ENCODE measurements at regions not wholly inside any gene's neighbourhood (a gene's known extent, or its start where the extent isn't known, plus 50 kb on each side); places are given as distances from the start of the nearest gene placed in this dataset.

- Histone ChIP-seq H3K27me3 (no peaks in the 10 kb centered on the region), H3K4me1 (no peaks in the 10 kb centered on the region), H3K27ac (no peak overlapping the region), H3K9me3 (no peaks in the 10 kb centered on the region), H3K36me3 (ENCODE audit: low read depth, missing control alignments) (no peaks in the 10 kb centered on the region), H3K4me3 (no peak overlapping the region)
- WGBS, 2 donors, result 89% methylated on average over 4 of the region's 4 CpGs
- DNase-seq, result no peak
- intact Hi-C loops (cut with DNase I; ENCODE audit: low total_unique reads), result no loop called here
- TF ChIP-seq, protein P1, sequence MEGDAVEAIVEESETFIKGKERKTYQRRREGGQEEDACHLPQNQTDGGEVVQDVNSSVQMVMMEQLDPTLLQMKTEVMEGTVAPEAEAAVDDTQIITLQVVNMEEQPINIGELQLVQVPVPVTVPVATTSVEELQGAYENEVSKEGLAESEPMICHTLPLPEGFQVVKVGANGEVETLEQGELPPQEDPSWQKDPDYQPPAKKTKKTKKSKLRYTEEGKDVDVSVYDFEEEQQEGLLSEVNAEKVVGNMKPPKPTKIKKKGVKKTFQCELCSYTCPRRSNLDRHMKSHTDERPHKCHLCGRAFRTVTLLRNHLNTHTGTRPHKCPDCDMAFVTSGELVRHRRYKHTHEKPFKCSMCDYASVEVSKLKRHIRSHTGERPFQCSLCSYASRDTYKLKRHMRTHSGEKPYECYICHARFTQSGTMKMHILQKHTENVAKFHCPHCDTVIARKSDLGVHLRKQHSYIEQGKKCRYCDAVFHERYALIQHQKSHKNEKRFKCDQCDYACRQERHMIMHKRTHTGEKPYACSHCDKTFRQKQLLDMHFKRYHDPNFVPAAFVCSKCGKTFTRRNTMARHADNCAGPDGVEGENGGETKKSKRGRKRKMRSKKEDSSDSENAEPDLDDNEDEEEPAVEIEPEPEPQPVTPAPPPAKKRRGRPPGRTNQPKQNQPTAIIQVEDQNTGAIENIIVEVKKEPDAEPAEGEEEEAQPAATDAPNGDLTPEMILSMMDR (IDR thresholded peaks at IDR 0.05), result no peak
- TF ChIP-seq POLR2A (IDR thresholded peaks at IDR 0.05), result no peak
Measured at GRCh38 chr6:15042938-15043337, 202.9 kb upstream of the JARID2 start.

- TF ChIP-seq, protein P1 (IDR thresholded peaks at IDR 0.05), result no peak
- TF ChIP-seq POLR2A (IDR thresholded peaks at IDR 0.05), result no peak
- H3K27me3 ChIP-seq, result no peaks in the 10 kb centered on the region
- intact Hi-C loops (cut with DNase I; ENCODE audit: low total_unique reads), result no loop called here
- H3K36me3 ChIP-seq (ENCODE audit: low read depth, missing control alignments), result no peaks in the 10 kb centered on the region
- DNase-seq, result no peak
- H3K9me3 ChIP-seq, result no peaks in the 10 kb centered on the region
- H3K27ac ChIP-seq, result no peak overlapping the region
- H3K4me3 ChIP-seq, result no peak overlapping the region
- H3K4me1 ChIP-seq, result no peaks in the 10 kb centered on the region
- 85 to 89% methylated on average over 4 of the region's 4 CpGs for WGBS, 2 donors
Measured at GRCh38 chr6:15044146-15044882, 201.6 kb upstream of the JARID2 start.

- H3K4me1 ChIP-seq, result no peaks in the 10 kb centered on the region
- TF ChIP-seq, protein P1 (IDR thresholded peaks at IDR 0.05), result no peak
- no peak for TF ChIP-seq POLR2A (IDR thresholded peaks at IDR 0.05)
- no peaks in the 10 kb centered on the region for H3K36me3 ChIP-seq (ENCODE audit: low read depth, missing control alignments)
- WGBS, 2 donors, result 63 to 90% methylated on average over 2 of the region's 2 CpGs
- no peaks in the 10 kb centered on the region for H3K27me3 ChIP-seq
- no peak overlapping the region for H3K27ac ChIP-seq
- no peaks in the 10 kb centered on the region for H3K9me3 ChIP-seq
- no peak overlapping the region for H3K4me3 ChIP-seq
- intact Hi-C loops (cut with DNase I; ENCODE audit: low total_unique reads), result no loop called here
- no peak for DNase-seq
Measured at GRCh38 chr6:15044948-15045347, 200.9 kb upstream of the JARID2 start.

GRCh38 chr6:15046751-15047150 lies 199.1 kb upstream of the JARID2 start:
- H3K36me3 ChIP-seq (ENCODE audit: low read depth, missing control alignments), result no peaks in the 10 kb centered on the region
- H3K27me3 ChIP-seq, result no peaks in the 10 kb centered on the region
- no peak overlapping the region for H3K4me3 ChIP-seq
- no peak overlapping the region for H3K27ac ChIP-seq
- no peaks in the 10 kb centered on the region for H3K4me1 ChIP-seq
- no peaks in the 10 kb centered on the region for H3K9me3 ChIP-seq
- WGBS, 2 donors, result 79 to 80% methylated on average over 4 of the region's 4 CpGs
- no peak for TF ChIP-seq POLR2A (IDR thresholded peaks at IDR 0.05)
- TF ChIP-seq, protein P1 (IDR thresholded peaks at IDR 0.05), result no peak
- DNase-seq, result no peak
- intact Hi-C loops (cut with DNase I; ENCODE audit: low total_unique reads), result no loop called here

DNA sequence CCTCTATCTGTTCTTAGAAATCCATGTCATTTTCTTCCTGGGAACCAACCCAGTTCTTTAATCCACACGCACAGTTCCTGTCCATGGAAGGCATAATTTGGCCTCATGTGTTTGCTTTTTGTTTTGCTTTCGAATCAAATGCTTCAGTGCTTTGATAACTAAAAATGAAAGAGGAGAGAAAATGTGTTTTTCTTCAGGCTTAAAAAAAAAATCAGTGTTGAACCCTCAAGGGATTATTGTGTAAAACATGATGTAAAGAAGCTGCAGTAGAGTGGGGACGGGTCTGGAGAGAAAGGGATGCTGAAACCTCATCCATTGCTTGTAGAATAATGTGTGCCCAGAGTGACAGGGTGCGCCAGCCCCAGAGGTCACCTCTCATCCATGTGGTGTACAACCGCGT lies 197.5 kb upstream of the JARID2 start:
- Histone ChIP-seq H3K27me3 (no peaks in the 10 kb centered on the region), H3K9me3 (no peaks in the 10 kb centered on the region), H3K4me1 (no peaks in the 10 kb centered on the region), H3K27ac (no peak overlapping the region), H3K36me3 (ENCODE audit: low read depth, missing control alignments) (no peaks in the 10 kb centered on the region), H3K4me3 (no peak overlapping the region)
- DNase-seq, result no peak
- intact Hi-C loops (cut with DNase I; ENCODE audit: low total_unique reads), result no loop called here
- WGBS, 2 donors, result 86 to 89% methylated on average over 6 of the region's 6 CpGs
- no peak for TF ChIP-seq POLR2A (IDR thresholded peaks at IDR 0.05)
- TF ChIP-seq, protein P1 (IDR thresholded peaks at IDR 0.05), result no peak
